ENCODE measurements at regions not wholly inside any gene's neighbourhood (a gene's known extent, or its start where the extent isn't known, plus 50 kb on each side); places are given as distances from the start of the nearest gene placed in this dataset.

- no peak for DNase-seq (ENCODE audit: low read depth in 2 of 2)
Observed at GRCh38 chr1:208640295-208640694, 396.1 kb upstream of the PLXNA2 start.

GRCh38 chr1:208641579-208642280 is 397.5 kb upstream of the PLXNA2 start:
- no peak for DNase-seq (ENCODE audit: low read depth in 2 of 2)

GRCh38 chr1:208643005-208643597 is 398.9 kb upstream of the PLXNA2 start:
- no peak for DNase-seq (ENCODE audit: low read depth in 2 of 2)

- no peak for DNase-seq (ENCODE audit: low read depth in 2 of 2)
Observed at GRCh38 chr1:208644401-208645160, 400.4 kb upstream of the PLXNA2 start.

- no peak for DNase-seq (ENCODE audit: low read depth in 2 of 2)
Observed at GRCh38 chr1:208646431-208646830, 402.2 kb upstream of the PLXNA2 start.

- DNase-seq (ENCODE audit: low read depth in 2 of 2): no peak
Observed at GRCh38 chr1:208648146-208648545, 404.0 kb upstream of the PLXNA2 start.

- no peak for DNase-seq (ENCODE audit: low read depth in 2 of 2)
Observed at GRCh38 chr1:208652296-208653160, 408.3 kb upstream of the PLXNA2 start.

- no peak for DNase-seq (ENCODE audit: low read depth in 2 of 2)
Observed at GRCh38 chr1:208653426-208653825, 409.2 kb upstream of the PLXNA2 start.

GRCh38 chr1:208654241-208654640 is 410.1 kb upstream of the PLXNA2 start:
- no peak for DNase-seq (ENCODE audit: low read depth in 2 of 2)

- no peak for DNase-seq (ENCODE audit: low read depth in 2 of 2)
Observed at GRCh38 chr1:208665936-208666335, 421.8 kb upstream of the PLXNA2 start.

- DNase-seq (ENCODE audit: low read depth in 2 of 2): no peak
Observed at GRCh38 chr1:208668991-208669390, 424.8 kb upstream of the PLXNA2 start.

GRCh38 chr1:208670778-208671177 is 426.6 kb upstream of the PLXNA2 start:
- DNase-seq (ENCODE audit: low read depth in 2 of 2): no peak

GRCh38 chr1:208681878-208682663 is 437.9 kb upstream of the PLXNA2 start:
- DNase-seq (ENCODE audit: low read depth in 2 of 2): no peak

- no peak for DNase-seq (ENCODE audit: low read depth in 2 of 2)
Observed at GRCh38 chr1:208682664-208683013, 438.5 kb upstream of the PLXNA2 start.

GRCh38 chr1:208683141-208683540 is 439.0 kb upstream of the PLXNA2 start:
- DNase-seq (ENCODE audit: low read depth in 2 of 2): no peak

- DNase-seq (ENCODE audit: low read depth in 2 of 2): no peak
Observed at GRCh38 chr1:208684192-208684591, 440.0 kb upstream of the PLXNA2 start.

GRCh38 chr1:208686592-208686991 is 442.4 kb upstream of the PLXNA2 start:
- DNase-seq (ENCODE audit: low read depth in 2 of 2): no peak

- no peak for DNase-seq (ENCODE audit: low read depth in 2 of 2)
Observed at GRCh38 chr1:208688656-208689315, 444.6 kb upstream of the PLXNA2 start.

GRCh38 chr1:208691012-208691411 is 446.8 kb upstream of the PLXNA2 start:
- DNase-seq (ENCODE audit: low read depth in 2 of 2): no peak

GRCh38 chr1:208709981-208710380 is 465.8 kb upstream of the PLXNA2 start:
- no peak for DNase-seq (ENCODE audit: low read depth in 2 of 2)

- DNase-seq (ENCODE audit: low read depth in 2 of 2): no peak
Observed at GRCh38 chr1:208714323-208714722, 470.1 kb upstream of the PLXNA2 start.

All from stimulated activated CD8-positive, alpha-beta memory T cell treated with anti-CD3 and anti-CD28 coated beads, Interleukin-2, amount 100 ng/mL, for 48 hours (primary cell).